B cell (primary cell): ENCODE measurements at regions not wholly inside any gene's neighbourhood (a gene's known extent, or its start where the extent isn't known, plus 50 kb on each side); places are given as distances from the start of the nearest gene placed in this dataset.

Experiments used
- ATAC-seq: fragments of 200-7000 bp; cut with Tn5 transposase; one replicate; pipeline ENCODE4 v1.10.0; 2021; ENCODE audit warnings: low read depth, mild to moderate bottlenecking, moderate number of reproducible peaks, moderate library complexity
- CTCF ChIA-PET: fragments of 350-600 bp; sonication (Branson Sonifier 250); formaldehyde crosslinking; loops from one replicate; lab custom pipeline; 2021; ENCODE audit warnings: antibody characterized with exemption, inconsistent platforms; lab: Charles Lee
- POLR2A ChIA-PET: fragments of 350-600 bp; sonication (Branson Sonifier 250); formaldehyde crosslinking; loops from one replicate; lab custom pipeline; 2021; ENCODE audit warnings: antibody characterized with exemption; lab: Charles Lee
- DNase-seq: peaks from one replicate; pipeline ENCODE4 v3.0.0; 2013
- H2AFZ ChIP-seq: 2 replicates; pipeline ENCODE4 v1.6.1; 2012; ENCODE audit warnings: mild to moderate bottlenecking, low read depth, low read length; ENCODE audit not compliant: insufficient read depth, poor library complexity, severe bottlenecking
- H3K27ac ChIP-seq, 2 donors: 1 replicate in 1 of 2; 2 replicates in 1 of 2; pipeline ENCODE4 v1.5.1; 2012 to 2013; ENCODE audit warnings: low read length in 2 of 2, mild to moderate bottlenecking in 2 of 2, moderate library complexity in 1 of 2
- H3K27me3 ChIP-seq, 4 experiments: fragments of 200-600 bp in 1 of 4; sonication (generic) in 1 of 4; replicated peaks in 1 of 4; 1 replicate in 2 of 4; 2 replicates in 2 of 4; pipeline versions ENCODE4 v1.6.1 to v1.7.0; 2013 to 2016; ENCODE audit warnings: low read length in 3 of 4, mild to moderate bottlenecking in 2 of 4, mixed read lengths in 1 of 4, moderate library complexity in 1 of 4; ENCODE audit not compliant: insufficient read depth in 4 of 4, control insufficient read depth in 3 of 4; ENCODE audit errors: control extremely low read depth in 1 of 4
- H3K36me3 ChIP-seq, 2 experiments: replicated peaks in 1 of 2; 1 replicate in 1 of 2; 2 replicates in 1 of 2; pipeline versions ENCODE4 v1.6.1 to v1.7.1; 2013; ENCODE audit warnings: low read length in 1 of 2; ENCODE audit not compliant: insufficient read depth in 2 of 2, control insufficient read depth in 1 of 2; ENCODE audit errors: control extremely low read depth in 1 of 2, extremely low read depth in 1 of 2
- H3K4me1 ChIP-seq, 2 donors: fragments of 200-600 bp in 1 of 2; sonication (generic) in 1 of 2; 1 replicate in 1 of 2; 2 replicates in 1 of 2; pipeline versions ENCODE4 v1.5.1 to v1.6.1; 2013 to 2017; ENCODE audit warnings: low read length in 2 of 2; ENCODE audit not compliant: control insufficient read depth in 2 of 2, insufficient read depth in 2 of 2
- H3K4me2 ChIP-seq: replicated peaks from 2 replicates; pipeline ENCODE3; 2012; ENCODE audit warnings: mild to moderate bottlenecking, low read depth, low read length; ENCODE audit not compliant: poor library complexity, severe bottlenecking
- H3K4me3 ChIP-seq, 5 experiments: fragments of 200-600 bp in 1 of 5; sonication (generic) in 1 of 5; 1 replicate in 3 of 5; 2 replicates in 2 of 5; pipeline versions ENCODE4 v1.5.1 to v1.7.0; 2011 to 2016; ENCODE audit warnings: low read length in 4 of 5, mild to moderate bottlenecking in 4 of 5, low read depth in 2 of 5, control low read depth in 1 of 5, moderate library complexity in 1 of 5; ENCODE audit not compliant: insufficient read depth in 1 of 5; ENCODE audit errors: control extremely low read depth in 1 of 5, extremely low read depth in 1 of 5
- H3K79me2 ChIP-seq: fragments of 200-600 bp; sonication (generic); one replicate; pipeline ENCODE4 v1.6.0; 2016; ENCODE audit warnings: low read length; ENCODE audit not compliant: control insufficient read depth, insufficient read depth
- H3K9ac ChIP-seq: fragments of 200-600 bp; sonication (generic); 2 replicates; pipeline ENCODE4 v1.6.1; 2017; ENCODE audit warnings: mild to moderate bottlenecking, low read length, moderate library complexity
- H3K9me3 ChIP-seq, 3 donors: one replicate each; pipeline versions ENCODE4 v1.6.1 to v1.7.1; 2013; ENCODE audit warnings: low read length in 2 of 3; ENCODE audit not compliant: control insufficient read depth in 2 of 3, insufficient read depth in 1 of 3; ENCODE audit errors: control extremely low read depth in 1 of 3
- H4K20me1 ChIP-seq: 2 replicates; pipeline ENCODE4 v1.6.0; 2012; ENCODE audit warnings: mild to moderate bottlenecking, low read length; ENCODE audit not compliant: insufficient read depth, control insufficient read depth, poor library complexity, severe bottlenecking
- H3K27ac Mint-ChIP-seq: one replicate; pipeline ENCODE4 v1.8.0; 2021; ENCODE audit warnings: mixed read lengths
- H3K27me3 Mint-ChIP-seq: one replicate; pipeline ENCODE4 v1.8.0; 2021; ENCODE audit warnings: mixed read lengths
- H3K4me1 Mint-ChIP-seq: one replicate; pipeline ENCODE4 v1.8.0; 2021; ENCODE audit warnings: mixed read lengths
- H3K4me3 Mint-ChIP-seq: one replicate; pipeline ENCODE4 v1.8.0; 2021; ENCODE audit warnings: mixed read lengths
- H3K9me3 Mint-ChIP-seq: one replicate; pipeline ENCODE4 v1.8.0; 2022; ENCODE audit warnings: mixed read lengths; ENCODE audit not compliant: insufficient read depth
- CTCF ChIP-seq: fragments of 200-600 bp; IDR thresholded peaks from one replicate; pipeline ENCODE4 v1.8.0; 2022; ENCODE audit warnings: antibody characterized with exemption, mild to moderate bottlenecking
- EZH2 ChIP-seq: IDR thresholded peaks from 2 replicates; pipeline ENCODE4 v1.6.1; 2012; ENCODE audit warnings: borderline replicate concordance, low read depth, mild to moderate bottlenecking, moderate library complexity, low read length; ENCODE audit not compliant: insufficient read depth, poor library complexity, severe bottlenecking
- WGBS: methylation state at CpG from one replicate; pipeline ENCODE4 v1.1.5; 2013; ENCODE audit warnings: missing lambda C conversion rate; ENCODE audit not compliant: insufficient coverage; 5-methylcytosine and 5-hydroxymethylcytosine counted together
- intact Hi-C: fragments of 100-400 bp; cut with micrococcal nuclease; formaldehyde crosslinking; loops from one replicate; pipeline ENCODE4 v1.10.0; 2022

DNA sequence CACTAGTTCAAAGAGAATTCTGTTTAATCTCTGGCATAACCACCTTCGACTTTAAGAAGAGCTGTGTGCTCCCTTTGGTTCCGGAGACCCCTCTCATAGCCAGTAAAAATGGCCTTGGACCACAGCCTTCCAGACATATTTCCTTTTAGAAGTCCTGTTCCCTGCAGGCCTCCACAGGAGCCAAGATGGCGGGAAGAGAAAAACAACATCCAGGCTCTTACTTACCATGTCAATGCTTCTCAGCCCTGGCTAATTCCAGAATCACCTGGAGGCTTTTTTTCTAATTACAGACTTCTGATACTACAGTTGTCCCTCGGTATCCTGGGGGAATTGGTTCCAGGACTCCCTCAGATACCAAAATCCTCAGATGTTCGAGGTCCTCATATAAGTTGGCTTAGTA is 362.5 kb downstream of the PBX1 start:
- Mint-ChIP-seq H3K4me1 (no peaks in the 10 kb centered on the region), H3K4me3 (no peak overlapping the region), H3K9me3 (no peaks in the 10 kb centered on the region), H3K27ac (no peak overlapping the region), H3K27me3 (peaks cover 4% of the 10 kb centered on the region)
- no peak overlapping the region for H3K4me3 ChIP-seq
- peaks cover 0 to 4% (median 0%) of the 10 kb centered on the region in 4 experiments for H3K27me3 ChIP-seq
- no peaks in the 10 kb centered on the region for H3K79me2 ChIP-seq
- no peaks in the 10 kb centered on the region for H3K36me3 ChIP-seq
- H3K9ac ChIP-seq, result no peak overlapping the region
- intact Hi-C loops, result no loop called here
- WGBS, result 84% methylated on average over 3 of the region's 5 CpGs
- H4K20me1 ChIP-seq, result no peaks in the 10 kb centered on the region
- no peaks in the 10 kb centered on the region for H3K4me1 ChIP-seq
- H3K9me3 ChIP-seq, result no peaks in the 10 kb centered on the region
- no peak overlapping the region for H3K4me2 ChIP-seq
- CTCF ChIA-PET, result no interaction called here
- no peak for ATAC-seq
- H3K27ac ChIP-seq, result no peak overlapping the region
- POLR2A ChIA-PET, result no interaction called here
- no peak for DNase-seq
- TF ChIP-seq EZH2 (no peak), CTCF (no peak)
- no peak overlapping the region for H2AFZ ChIP-seq

GRCh38 chr1:164918140-164918539 is 359.2 kb downstream of the PBX1 start:
- Histone ChIP-seq H3K4me2 (no peak overlapping the region), H3K27me3 (peaks cover 0 to 4% (median 0%) of the 10 kb centered on the region in 4 experiments), H3K79me2 (no peaks in the 10 kb centered on the region), H2AFZ (no peak overlapping the region), H3K27ac (no peak overlapping the region), H3K36me3 (no peaks in the 10 kb centered on the region), H3K4me3 (no peak overlapping the region), H3K4me1 (no peaks in the 10 kb centered on the region), H3K9ac (no peak overlapping the region), H3K9me3 (no peaks in the 10 kb centered on the region), H4K20me1 (no peaks in the 10 kb centered on the region)
- Mint-ChIP-seq H3K27me3 (peaks cover 4% of the 10 kb centered on the region), H3K27ac (no peak overlapping the region), H3K9me3 (no peaks in the 10 kb centered on the region), H3K4me3 (no peak overlapping the region), H3K4me1 (no peaks in the 10 kb centered on the region)
- ChIA-PET CTCF (no interaction called here), POLR2A (no interaction called here)
- no peak for TF ChIP-seq EZH2
- TF ChIP-seq CTCF, result no peak
- no CpG with 5 or more reads among the region's 2 CpGs for WGBS
- intact Hi-C loops, result no loop called here
- DNase-seq, result no peak
- no peak for ATAC-seq
